ENCODE measurements at regions not wholly inside any gene's neighbourhood (a gene's known extent, or its start where the extent isn't known, plus 50 kb on each side); places are given as distances from the start of the nearest gene placed in this dataset.

DNA sequence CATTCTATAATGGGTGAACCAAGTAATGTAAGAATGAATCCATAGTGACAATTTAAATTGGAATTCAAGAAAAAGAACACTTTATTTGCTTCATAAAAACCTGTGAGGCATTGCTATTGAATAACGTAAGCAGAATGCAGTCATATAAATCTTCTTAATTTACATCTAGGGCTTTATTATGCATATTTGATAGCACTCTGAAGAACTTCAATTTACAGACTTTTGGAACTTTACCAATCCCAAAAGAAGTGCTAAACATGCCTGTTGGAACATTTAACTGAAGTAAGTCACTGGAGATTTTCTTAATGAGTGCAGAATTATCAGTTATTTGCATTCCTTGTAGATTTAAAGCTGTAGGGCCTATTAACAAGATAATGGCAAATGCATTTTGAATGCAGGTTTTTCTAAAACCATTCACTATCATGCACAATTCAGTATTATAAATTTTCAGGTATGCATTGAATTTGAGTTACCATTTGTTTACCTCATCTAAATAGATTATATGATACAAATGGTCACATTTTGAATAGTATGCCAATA is 1181.2 kb downstream of the ARAP2 start:
- no peak for TF ChIP-seq ZNF70 (CRISPR knock-in tag; IDR thresholded peaks at IDR 0.05)
- TF ChIP-seq, protein P1, sequence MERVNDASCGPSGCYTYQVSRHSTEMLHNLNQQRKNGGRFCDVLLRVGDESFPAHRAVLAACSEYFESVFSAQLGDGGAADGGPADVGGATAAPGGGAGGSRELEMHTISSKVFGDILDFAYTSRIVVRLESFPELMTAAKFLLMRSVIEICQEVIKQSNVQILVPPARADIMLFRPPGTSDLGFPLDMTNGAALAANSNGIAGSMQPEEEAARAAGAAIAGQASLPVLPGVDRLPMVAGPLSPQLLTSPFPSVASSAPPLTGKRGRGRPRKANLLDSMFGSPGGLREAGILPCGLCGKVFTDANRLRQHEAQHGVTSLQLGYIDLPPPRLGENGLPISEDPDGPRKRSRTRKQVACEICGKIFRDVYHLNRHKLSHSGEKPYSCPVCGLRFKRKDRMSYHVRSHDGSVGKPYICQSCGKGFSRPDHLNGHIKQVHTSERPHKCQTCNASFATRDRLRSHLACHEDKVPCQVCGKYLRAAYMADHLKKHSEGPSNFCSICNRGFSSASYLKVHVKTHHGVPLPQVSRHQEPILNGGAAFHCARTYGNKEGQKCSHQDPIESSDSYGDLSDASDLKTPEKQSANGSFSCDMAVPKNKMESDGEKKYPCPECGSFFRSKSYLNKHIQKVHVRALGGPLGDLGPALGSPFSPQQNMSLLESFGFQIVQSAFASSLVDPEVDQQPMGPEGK (CRISPR knock-in tag; IDR thresholded peaks at IDR 0.05; ENCODE audit: borderline replicate concordance): no peak
- no peak for TF ChIP-seq TCF4 (CRISPR knock-in tag; IDR thresholded peaks at IDR 0.05; ENCODE audit: borderline replicate concordance)
- TF ChIP-seq, protein P2, sequence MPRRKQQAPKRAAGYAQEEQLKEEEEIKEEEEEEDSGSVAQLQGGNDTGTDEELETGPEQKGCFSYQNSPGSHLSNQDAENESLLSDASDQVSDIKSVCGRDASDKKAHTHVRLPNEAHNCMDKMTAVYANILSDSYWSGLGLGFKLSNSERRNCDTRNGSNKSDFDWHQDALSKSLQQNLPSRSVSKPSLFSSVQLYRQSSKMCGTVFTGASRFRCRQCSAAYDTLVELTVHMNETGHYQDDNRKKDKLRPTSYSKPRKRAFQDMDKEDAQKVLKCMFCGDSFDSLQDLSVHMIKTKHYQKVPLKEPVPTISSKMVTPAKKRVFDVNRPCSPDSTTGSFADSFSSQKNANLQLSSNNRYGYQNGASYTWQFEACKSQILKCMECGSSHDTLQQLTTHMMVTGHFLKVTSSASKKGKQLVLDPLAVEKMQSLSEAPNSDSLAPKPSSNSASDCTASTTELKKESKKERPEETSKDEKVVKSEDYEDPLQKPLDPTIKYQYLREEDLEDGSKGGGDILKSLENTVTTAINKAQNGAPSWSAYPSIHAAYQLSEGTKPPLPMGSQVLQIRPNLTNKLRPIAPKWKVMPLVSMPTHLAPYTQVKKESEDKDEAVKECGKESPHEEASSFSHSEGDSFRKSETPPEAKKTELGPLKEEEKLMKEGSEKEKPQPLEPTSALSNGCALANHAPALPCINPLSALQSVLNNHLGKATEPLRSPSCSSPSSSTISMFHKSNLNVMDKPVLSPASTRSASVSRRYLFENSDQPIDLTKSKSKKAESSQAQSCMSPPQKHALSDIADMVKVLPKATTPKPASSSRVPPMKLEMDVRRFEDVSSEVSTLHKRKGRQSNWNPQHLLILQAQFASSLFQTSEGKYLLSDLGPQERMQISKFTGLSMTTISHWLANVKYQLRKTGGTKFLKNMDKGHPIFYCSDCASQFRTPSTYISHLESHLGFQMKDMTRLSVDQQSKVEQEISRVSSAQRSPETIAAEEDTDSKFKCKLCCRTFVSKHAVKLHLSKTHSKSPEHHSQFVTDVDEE (CRISPR knock-in tag; IDR thresholded peaks at IDR 0.05): no peak
- TF ChIP-seq RARB (CRISPR knock-in tag; IDR thresholded peaks at IDR 0.05): no peak
- no peak for TF ChIP-seq PPARA (CRISPR knock-in tag; IDR thresholded peaks at IDR 0.05; ENCODE audit: borderline replicate concordance)
- TF ChIP-seq CSDC2 (CRISPR knock-in tag; IDR thresholded peaks at IDR 0.05): no peak
- TF ChIP-seq ZNF8 (CRISPR knock-in tag; IDR thresholded peaks at IDR 0.05): no peak
- TF ChIP-seq ZFP30 (CRISPR knock-in tag; IDR thresholded peaks at IDR 0.05): no peak
- no peak for ATAC-seq

DNA sequence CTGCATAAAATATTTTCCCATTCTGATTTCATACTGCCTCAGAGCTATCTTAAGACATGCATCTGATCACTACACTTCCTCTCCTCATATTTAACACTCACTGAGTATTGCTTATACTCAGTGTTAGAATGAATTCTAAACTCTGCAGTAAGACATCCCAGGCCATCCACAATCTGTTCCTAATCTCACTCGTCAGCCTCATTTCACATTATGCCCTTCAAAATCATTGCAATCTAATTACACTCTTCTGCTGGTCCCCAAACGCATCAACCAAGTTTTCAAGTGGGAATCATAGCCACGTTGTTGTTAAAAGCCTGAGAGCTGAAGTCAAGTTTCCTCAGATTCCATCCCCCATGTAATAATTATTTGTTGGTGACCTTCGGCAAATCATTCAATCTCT is 1177.9 kb downstream of the ARAP2 start:
- TF ChIP-seq ISL1 (CRISPR knock-in tag; IDR thresholded peaks at IDR 0.05) (no peak), OSR1 (CRISPR knock-in tag; IDR thresholded peaks at IDR 0.05) (no peak), SNAI2 (CRISPR knock-in tag; IDR thresholded peaks at IDR 0.05) (no peak), TCF4 (CRISPR knock-in tag; IDR thresholded peaks at IDR 0.05; ENCODE audit: borderline replicate concordance) (no peak), ZNF70 (CRISPR knock-in tag; IDR thresholded peaks at IDR 0.05) (no peak), ZNF565 (CRISPR knock-in tag; conservative IDR thresholded peaks at IDR 0.05; ENCODE audit: low read depth) (no peak), PPARA (CRISPR knock-in tag; IDR thresholded peaks at IDR 0.05; ENCODE audit: borderline replicate concordance) (no peak), ARNTL (CRISPR knock-in tag; IDR thresholded peaks at IDR 0.05; ENCODE audit: borderline replicate concordance, low read depth) (no peak), BACH2 (CRISPR knock-in tag; IDR thresholded peaks at IDR 0.05; ENCODE audit: borderline replicate concordance) (no peak), RARB (CRISPR knock-in tag; IDR thresholded peaks at IDR 0.05) (no peak), ESRRG (CRISPR knock-in tag; IDR thresholded peaks at IDR 0.05) (no peak), ZNF8 (CRISPR knock-in tag; IDR thresholded peaks at IDR 0.05) (no peak), ZC3H10 (CRISPR knock-in tag; IDR thresholded peaks at IDR 0.05) (no peak), ZFP3 (CRISPR knock-in tag; IDR thresholded peaks at IDR 0.05) (no peak)
- TF ChIP-seq, protein P1 (CRISPR knock-in tag; IDR thresholded peaks at IDR 0.05; ENCODE audit: borderline replicate concordance): no peak
- TF ChIP-seq, protein P2 (CRISPR knock-in tag; IDR thresholded peaks at IDR 0.05): no peak
- TF ChIP-seq, protein P3, sequence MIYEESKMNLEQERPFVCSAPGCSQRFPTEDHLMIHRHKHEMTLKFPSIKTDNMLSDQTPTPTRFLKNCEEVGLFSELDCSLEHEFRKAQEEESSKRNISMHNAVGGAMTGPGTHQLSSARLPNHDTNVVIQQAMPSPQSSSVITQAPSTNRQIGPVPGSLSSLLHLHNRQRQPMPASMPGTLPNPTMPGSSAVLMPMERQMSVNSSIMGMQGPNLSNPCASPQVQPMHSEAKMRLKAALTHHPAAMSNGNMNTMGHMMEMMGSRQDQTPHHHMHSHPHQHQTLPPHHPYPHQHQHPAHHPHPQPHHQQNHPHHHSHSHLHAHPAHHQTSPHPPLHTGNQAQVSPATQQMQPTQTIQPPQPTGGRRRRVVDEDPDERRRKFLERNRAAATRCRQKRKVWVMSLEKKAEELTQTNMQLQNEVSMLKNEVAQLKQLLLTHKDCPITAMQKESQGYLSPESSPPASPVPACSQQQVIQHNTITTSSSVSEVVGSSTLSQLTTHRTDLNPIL (CRISPR knock-in tag; IDR thresholded peaks at IDR 0.05; ENCODE audit: low read depth): no peak
- ATAC-seq: no peak

DNA sequence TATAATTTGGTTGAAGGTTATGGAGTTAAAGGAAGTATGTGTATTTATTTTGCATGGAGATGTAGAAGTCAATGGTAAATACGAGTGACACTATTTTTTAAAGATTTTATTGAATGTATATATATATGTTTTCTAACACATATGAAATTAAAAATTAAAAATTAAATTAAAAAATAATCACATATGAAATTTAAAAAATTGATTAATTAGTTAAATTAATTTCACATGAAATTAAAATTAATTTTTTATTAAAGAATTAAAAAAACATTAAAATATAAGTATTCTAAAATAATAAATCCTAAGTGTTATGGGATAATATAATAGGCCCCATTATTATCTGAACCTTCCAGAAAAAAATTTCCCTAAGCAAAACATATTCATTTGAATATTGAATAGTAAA is 1163.5 kb downstream of the ARAP2 start:
- ATAC-seq: no peak
- TF ChIP-seq GLIS3 (CRISPR knock-in tag; IDR thresholded peaks at IDR 0.05) (no peak), ZNF8 (CRISPR knock-in tag; IDR thresholded peaks at IDR 0.05) (no peak), ZC3H10 (CRISPR knock-in tag; IDR thresholded peaks at IDR 0.05) (no peak), ESRRG (CRISPR knock-in tag; IDR thresholded peaks at IDR 0.05) (no peak)
- TF ChIP-seq, protein P2 (CRISPR knock-in tag; IDR thresholded peaks at IDR 0.05): no peak
- TF ChIP-seq, protein P3 (CRISPR knock-in tag; IDR thresholded peaks at IDR 0.05; ENCODE audit: low read depth): no peak

All from SK-N-SH treated with all-trans-retinoic acid at 6 μM for 48 hours (cell line).